ENCODE measurements at regions not wholly inside any gene's neighbourhood (a gene's known extent, or its start where the extent isn't known, plus 50 kb on each side); places are given as distances from the start of the nearest gene placed in this dataset.

GRCh38 chr10:62527019-62527827 is 153.1 kb downstream of the ZNF365 start:
- ChIA-PET CTCF (interaction anchor here (0.8 to 5.1 kb wide), 21 partner anchors 7 to 631 kb away, joined by 3 to 35 read pairs (median 5); partner anchors contain the start of gene EGR2), POLR2A (interaction anchor here (1.0 to 3.3 kb wide), 5 partner anchors 14 to 535 kb away, joined by 3 to 20 read pairs (median 8); partner anchors contain the start of gene EGR2)
- peak overlapping the region; percentile 17 for H2AFZ ChIP-seq (ENCODE audit: insufficient read depth, low read depth, low read length, poor library complexity, severe bottlenecking)
- ATAC-seq (ENCODE audit: low read depth), result peak; percentile 76
- peaks cover 47 to 50% of the 10 kb centered on the region in 2 donors for H3K4me1 ChIP-seq (ENCODE audit: control insufficient read depth in 2 of 2, insufficient read depth in 2 of 2, low read length in 2 of 2)
- peaks cover 6 to 12% (median 10%) of the 10 kb centered on the region in 3 donors for H3K9me3 ChIP-seq (ENCODE audit: control extremely low read depth in 1 of 3, control insufficient read depth in 2 of 3, insufficient read depth in 1 of 3, low read length in 2 of 3)
- peak overlapping the region; percentile 84 to 90 for H3K27ac ChIP-seq (ENCODE audit: low read length in 2 of 2)
- no peaks in the 10 kb centered on the region for H3K27me3 ChIP-seq (replicated peaks in 1 of 4; ENCODE audit: control extremely low read depth in 1 of 4, control insufficient read depth in 3 of 4, insufficient read depth in 4 of 4, low read length in 3 of 4)
- Mint-ChIP-seq H3K4me3 (peak overlapping the region; percentile 66), H3K27ac (peak overlapping the region; percentile 96), H3K27me3 (no peaks in the 10 kb centered on the region), H3K9me3 (ENCODE audit: insufficient read depth) (peaks cover 5% of the 10 kb centered on the region), H3K4me1 (peaks cover 55% of the 10 kb centered on the region)
- H3K79me2 ChIP-seq (ENCODE audit: control insufficient read depth, insufficient read depth, low read length), result no peaks in the 10 kb centered on the region
- H4K20me1 ChIP-seq (ENCODE audit: control insufficient read depth, insufficient read depth, low read length, poor library complexity, severe bottlenecking), result no peaks in the 10 kb centered on the region
- DNase-seq, result peak; percentile 86
- WGBS (ENCODE audit: insufficient coverage), result 4% methylated on average over 4 of the region's 6 CpGs
- intact Hi-C loops (cut with micrococcal nuclease), result loop anchor here (2.0 to 10.0 kb wide), 5 partner anchors 20 to 728 kb away; no protein-coding TSS in a partner anchor
- no peaks in the 10 kb centered on the region for H3K36me3 ChIP-seq (replicated peaks in 1 of 2; ENCODE audit: control extremely low read depth in 1 of 2, control insufficient read depth in 1 of 2, extremely low read depth in 1 of 2, insufficient read depth in 2 of 2, low read length in 1 of 2)
- peak overlapping the region; percentile 33 for H3K9ac ChIP-seq (ENCODE audit: low read length)
- TF ChIP-seq CTCF (IDR thresholded peaks at IDR 0.05), result no peak
- TF ChIP-seq EZH2 (IDR thresholded peaks at IDR 0.05; ENCODE audit: borderline replicate concordance, insufficient read depth, low read depth, low read length, poor library complexity, severe bottlenecking), result no peak
- peak overlapping the region; percentile 67 for H3K4me2 ChIP-seq (replicated peaks; ENCODE audit: low read depth, low read length, poor library complexity, severe bottlenecking)
- H3K4me3 ChIP-seq (ENCODE audit: control extremely low read depth in 1 of 5, extremely low read depth in 1 of 5, insufficient read depth in 1 of 5, low read depth in 2 of 5, low read length in 4 of 5), result peak overlapping the region in 2 of 5 experiments; percentile 5 to 13
